GM18873 (cell line): ENCODE measurements at regions not wholly inside any gene's neighbourhood (a gene's known extent, or its start where the extent isn't known, plus 50 kb on each side); places are given as distances from the start of the nearest gene placed in this dataset.
"Not testable (repeated sequence)": the region's sequence is repeated elsewhere in the genome, so short reads cannot be mapped to it uniquely, and the experiment has no call there.

Experiments
- ATAC-seq: cut with Tn5 transposase; IDR thresholded peaks from one replicate; pipeline ENCODE4 v1.9.1; 2021; ENCODE audit warnings: mild to moderate bottlenecking, moderate library complexity, moderate number of reproducible peaks; ENCODE audit not compliant: unreplicated experiment, low FRiP score

DNA sequence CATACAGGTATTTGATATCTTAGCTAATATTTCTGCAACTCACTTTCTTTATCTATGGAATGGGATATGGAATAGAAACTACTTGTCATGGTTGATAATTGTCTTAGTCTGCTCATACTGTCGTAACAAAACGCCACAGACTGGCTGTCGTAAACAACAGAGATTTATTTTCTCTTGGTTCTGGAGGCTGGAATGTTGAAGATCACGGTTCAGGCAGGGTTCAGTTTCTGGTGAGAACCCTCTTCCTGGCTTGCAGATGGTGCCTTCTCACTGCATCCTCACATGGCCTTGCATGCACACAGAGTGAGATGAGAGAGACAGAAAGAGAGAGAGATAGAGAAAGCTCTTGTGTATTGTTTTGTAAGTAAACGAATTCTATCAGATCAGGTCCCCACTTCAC is 332.7 kb upstream of the MAGI2 start:
- no peak for ATAC-seq

GRCh38 chr7:79785556-79785955 is 332.1 kb upstream of the MAGI2 start:
- no peak for ATAC-seq

DNA sequence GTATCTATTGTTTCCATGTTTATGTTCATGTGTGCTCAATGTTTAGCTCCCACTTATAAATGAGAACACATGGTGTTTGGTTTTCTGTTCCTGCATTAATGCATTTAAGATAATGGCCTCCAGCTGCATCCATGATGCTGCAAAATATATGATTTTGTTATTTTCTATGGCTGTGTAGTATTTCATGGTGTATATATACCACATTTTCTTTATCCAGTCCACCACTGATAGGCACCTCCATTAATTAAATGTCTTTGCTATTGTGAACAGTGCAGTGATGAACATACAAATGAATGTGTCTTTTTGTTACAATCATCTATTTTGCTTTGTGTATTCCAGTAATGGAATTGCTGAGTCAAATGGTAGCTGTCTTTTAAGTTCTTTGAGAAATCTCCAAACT is 329.4 kb upstream of the MAGI2 start:
- no peak for ATAC-seq

DNA sequence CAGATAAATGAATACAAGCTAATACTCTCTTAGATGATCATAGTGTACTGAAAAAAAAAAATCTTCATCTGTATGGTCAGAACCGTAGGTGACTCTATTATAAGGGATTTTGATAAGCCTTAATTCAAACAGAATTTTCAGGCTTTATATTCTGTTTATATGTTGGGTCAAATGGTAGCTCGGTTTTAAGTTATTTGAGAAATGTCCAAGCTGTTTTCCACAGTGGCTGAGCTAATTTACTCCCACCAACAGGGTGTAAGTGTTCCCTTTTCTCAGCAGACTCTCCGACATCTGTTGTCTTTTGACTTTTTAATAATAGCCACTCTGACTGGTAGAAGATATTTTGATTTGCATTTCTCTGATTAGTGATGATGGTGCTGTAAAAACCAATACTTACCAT is 328.8 kb upstream of the MAGI2 start:
- no peak for ATAC-seq

- no peak for ATAC-seq
Measured at GRCh38 chr7:79781716-79782115, 328.2 kb upstream of the MAGI2 start.

DNA sequence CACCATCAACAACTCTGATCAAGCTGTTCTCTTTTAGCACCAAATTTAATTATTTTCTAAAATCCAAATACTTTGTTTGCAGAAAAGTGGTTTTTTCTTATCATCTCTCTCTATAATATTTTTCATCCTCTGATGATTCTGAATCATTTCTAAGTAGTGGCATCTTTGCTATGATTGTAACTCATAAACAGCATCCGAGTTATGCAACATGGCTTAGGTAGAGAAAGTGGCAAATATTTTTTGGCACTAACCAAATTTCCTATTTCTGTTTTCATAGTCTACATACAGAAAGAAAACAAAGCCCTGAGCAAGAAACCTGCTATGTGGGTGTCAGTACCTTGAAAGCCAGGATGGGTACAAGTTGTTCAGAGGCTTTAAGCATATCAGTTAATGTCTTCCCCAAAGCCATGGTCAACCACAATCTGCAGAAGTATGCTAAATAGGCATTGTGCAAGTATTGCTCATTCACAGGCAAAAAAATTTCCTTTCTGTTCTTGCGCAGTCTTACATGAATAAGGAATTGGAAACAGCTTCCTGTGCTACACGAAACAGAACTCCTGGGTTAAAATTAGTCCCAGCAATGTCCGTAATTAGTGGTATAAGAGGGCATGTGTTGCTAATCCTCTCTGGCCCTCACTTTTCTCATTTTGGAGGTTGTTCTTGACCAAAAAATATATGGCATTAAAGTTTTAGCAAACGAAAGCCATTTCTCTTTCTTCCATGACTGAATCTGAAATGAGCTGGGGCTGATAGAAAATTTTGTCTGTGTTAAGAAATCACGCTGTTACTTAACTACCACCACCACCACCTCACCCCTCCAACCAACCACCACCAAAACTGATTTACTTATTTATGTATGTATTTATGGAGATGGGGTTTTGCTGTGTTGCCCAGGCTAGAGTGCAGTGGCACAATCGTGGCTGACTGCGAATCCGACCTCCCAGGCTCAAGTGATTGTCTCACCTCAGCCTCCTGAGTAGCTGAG is 325.6 kb upstream of the MAGI2 start:
- no peak for ATAC-seq

- ATAC-seq: no peak
Measured at GRCh38 chr7:79775911-79776310, 322.4 kb upstream of the MAGI2 start.

- no peak for ATAC-seq
Measured at GRCh38 chr7:79774150-79774549, 320.7 kb upstream of the MAGI2 start.

- ATAC-seq: no peak
Measured at GRCh38 chr7:79770970-79771369, 317.5 kb upstream of the MAGI2 start.

GRCh38 chr7:79770063-79770462 is 316.6 kb upstream of the MAGI2 start:
- ATAC-seq: no peak

GRCh38 chr7:79767876-79768560 is 314.6 kb upstream of the MAGI2 start:
- not testable (repeated sequence) for ATAC-seq

- ATAC-seq: not testable (repeated sequence)
Measured at GRCh38 chr7:79767192-79767591, 313.7 kb upstream of the MAGI2 start.

- no peak for ATAC-seq
Measured at GRCh38 chr7:79761876-79762429, 308.5 kb upstream of the MAGI2 start.

DNA sequence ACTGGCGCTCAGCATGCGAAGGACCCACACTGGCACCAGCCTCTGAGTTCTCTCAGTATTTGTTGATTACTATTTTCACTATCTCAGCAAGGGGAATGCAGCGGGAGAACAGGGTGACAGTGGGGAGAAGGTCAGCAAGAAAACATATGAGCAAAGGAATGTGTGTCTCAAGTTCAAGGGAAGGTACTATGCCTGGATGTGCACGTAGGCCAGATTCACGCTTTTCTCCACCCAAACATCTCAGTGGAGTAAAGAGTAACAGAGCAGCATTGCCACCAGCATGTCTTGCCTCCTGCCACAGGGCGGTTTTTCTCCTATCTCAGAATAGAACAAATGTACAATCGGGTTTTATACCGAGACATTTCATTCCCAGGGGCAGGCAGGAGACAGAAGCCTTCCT is 297.5 kb upstream of the MAGI2 start:
- ATAC-seq: not testable (repeated sequence)

GRCh38 chr7:79749856-79750255 is 296.4 kb upstream of the MAGI2 start:
- no peak for ATAC-seq

DNA sequence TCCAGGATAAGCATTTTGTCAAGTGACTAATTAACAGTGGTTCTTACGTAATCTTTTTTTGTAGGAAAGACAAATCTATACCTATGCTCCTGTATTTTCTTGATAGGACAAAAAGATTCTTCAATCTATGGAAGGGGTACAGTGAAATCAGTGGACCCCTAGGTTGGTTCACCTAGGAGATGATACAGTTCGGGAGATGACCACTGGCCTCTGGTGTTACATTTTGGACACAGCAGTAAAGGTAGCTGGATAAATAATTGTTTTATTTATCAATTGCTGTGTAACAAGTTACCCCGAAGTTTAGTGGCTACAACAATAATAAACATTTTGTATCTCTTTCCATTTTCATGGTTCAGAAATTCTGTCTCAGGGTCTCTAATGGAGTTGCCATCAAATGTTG is 288.2 kb upstream of the MAGI2 start:
- no peak for ATAC-seq

- no peak for ATAC-seq
Measured at GRCh38 chr7:79740076-79740475, 286.6 kb upstream of the MAGI2 start.

GRCh38 chr7:79739036-79739709 is 285.7 kb upstream of the MAGI2 start:
- not testable (repeated sequence) for ATAC-seq

DNA sequence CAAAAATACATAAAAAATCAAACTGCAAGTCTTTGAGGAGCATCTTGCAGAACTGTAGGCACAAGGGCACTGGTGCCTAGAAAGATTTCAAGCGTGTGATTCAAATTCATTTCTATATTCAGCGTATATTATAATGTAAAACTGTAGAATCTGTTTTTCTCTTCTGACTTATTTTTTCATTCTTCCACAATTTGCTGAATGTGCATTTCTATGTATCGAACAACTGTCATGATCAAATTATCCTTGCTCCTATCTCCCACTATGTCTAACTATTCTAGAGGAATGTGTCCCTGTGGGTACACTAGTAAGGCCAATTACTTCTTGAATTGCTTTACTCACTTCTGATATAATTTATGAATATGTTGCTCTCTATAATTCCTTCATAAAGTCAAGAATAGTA is 283.0 kb upstream of the MAGI2 start:
- ATAC-seq: no peak

DNA sequence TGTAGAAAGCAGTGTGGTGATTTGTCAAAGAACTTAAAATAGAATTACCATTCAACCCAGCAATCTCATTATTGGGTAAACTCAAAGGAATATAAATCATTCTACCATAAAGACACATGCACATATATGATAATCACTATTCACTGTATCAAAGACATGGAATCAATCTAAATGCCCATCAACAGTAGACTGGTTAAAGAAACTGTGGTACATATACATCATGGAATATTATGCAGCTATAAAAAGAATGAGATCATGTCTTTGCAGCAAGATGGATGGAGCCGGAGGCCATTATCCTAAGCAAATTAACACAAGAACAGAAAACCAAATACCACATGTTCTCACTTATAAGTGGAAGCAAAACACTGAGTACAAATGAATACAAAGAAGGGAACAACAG is 281.5 kb upstream of the MAGI2 start:
- no peak for ATAC-seq

- no peak for ATAC-seq
Measured at GRCh38 chr7:79734181-79734580, 280.7 kb upstream of the MAGI2 start.
